Astrocyte of the cerebellum (primary cell): ENCODE measurements at regions not wholly inside any gene's neighbourhood (a gene's known extent, or its start where the extent isn't known, plus 50 kb on each side); places are given as distances from the start of the nearest gene placed in this dataset.

ENCODE experiments used
- DNase-seq: peaks from one replicate; pipeline ENCODE4 v3.0.0-alpha.2; 2011; ENCODE audit warnings: low read depth
- H3K4me3 ChIP-seq: 2 replicates; pipeline ENCODE4 v1.5.1; 2011; ENCODE audit warnings: mild to moderate bottlenecking, low read depth, low read length, moderate library complexity
- in situ Hi-C: cut with HindIII; loops from 2 replicates; pipeline ENCODE4 v1.10.0; 2017; ENCODE audit warnings: low sequenced_read_pairs
- TF ChIP-seq, protein P1 (sequence below): IDR thresholded peaks from 2 replicates; pipeline ENCODE4 v1.5.1; 2012; ENCODE audit warnings: low read length, low read depth, moderate library complexity, mild to moderate bottlenecking; ENCODE audit errors: missing control alignments

DNA sequence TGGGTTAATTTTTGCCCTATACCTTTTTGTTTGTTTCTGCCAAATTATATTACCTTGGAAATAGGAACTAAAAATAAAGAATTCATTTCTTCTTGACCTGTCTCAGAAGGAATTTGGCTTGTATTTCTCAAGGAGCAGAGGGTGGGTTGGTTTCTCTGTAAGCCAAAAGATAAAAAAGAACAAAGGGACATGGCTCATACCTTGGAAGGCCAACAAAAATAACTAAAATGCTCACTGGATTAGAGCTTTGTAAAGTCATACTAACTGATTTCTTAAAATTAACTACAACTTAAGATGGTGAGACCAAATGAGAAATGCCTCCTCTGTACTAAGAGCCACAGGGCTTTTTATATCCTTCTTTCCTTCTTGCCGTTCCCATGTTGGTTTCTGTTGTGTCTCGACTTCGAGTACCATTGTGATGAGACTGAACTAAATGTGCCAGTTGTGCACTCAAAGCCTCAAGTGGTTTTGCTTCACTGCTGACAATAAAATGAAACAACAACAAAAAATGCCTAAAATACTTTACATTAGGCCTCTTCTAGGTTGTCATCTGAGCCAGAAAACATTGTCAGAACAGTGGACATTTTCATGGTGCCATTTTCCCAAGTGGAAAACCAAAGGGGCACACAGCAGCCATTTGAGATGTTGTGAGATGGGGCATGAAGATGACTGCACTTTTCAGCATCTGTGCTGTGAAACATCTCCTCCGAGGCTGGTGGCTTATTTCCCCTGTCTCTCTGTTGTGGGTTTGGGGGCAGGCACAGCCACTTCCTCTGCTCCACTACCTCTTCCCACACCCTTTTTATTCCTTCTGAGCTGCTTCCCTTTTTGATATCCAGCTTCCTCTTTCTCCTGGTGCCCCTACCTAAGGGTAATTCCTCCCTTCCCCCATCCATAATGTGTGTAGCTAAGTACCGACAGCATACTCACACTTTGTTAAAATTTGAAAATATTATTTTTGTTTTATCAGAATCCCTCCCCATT lies 51.8 kb upstream of the AGR3 start:
- no peak overlapping the region for H3K4me3 ChIP-seq
- TF ChIP-seq, protein P1, sequence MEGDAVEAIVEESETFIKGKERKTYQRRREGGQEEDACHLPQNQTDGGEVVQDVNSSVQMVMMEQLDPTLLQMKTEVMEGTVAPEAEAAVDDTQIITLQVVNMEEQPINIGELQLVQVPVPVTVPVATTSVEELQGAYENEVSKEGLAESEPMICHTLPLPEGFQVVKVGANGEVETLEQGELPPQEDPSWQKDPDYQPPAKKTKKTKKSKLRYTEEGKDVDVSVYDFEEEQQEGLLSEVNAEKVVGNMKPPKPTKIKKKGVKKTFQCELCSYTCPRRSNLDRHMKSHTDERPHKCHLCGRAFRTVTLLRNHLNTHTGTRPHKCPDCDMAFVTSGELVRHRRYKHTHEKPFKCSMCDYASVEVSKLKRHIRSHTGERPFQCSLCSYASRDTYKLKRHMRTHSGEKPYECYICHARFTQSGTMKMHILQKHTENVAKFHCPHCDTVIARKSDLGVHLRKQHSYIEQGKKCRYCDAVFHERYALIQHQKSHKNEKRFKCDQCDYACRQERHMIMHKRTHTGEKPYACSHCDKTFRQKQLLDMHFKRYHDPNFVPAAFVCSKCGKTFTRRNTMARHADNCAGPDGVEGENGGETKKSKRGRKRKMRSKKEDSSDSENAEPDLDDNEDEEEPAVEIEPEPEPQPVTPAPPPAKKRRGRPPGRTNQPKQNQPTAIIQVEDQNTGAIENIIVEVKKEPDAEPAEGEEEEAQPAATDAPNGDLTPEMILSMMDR = no peak
- in situ Hi-C loops = no loop called here
- DNase-seq = no peak

DNA sequence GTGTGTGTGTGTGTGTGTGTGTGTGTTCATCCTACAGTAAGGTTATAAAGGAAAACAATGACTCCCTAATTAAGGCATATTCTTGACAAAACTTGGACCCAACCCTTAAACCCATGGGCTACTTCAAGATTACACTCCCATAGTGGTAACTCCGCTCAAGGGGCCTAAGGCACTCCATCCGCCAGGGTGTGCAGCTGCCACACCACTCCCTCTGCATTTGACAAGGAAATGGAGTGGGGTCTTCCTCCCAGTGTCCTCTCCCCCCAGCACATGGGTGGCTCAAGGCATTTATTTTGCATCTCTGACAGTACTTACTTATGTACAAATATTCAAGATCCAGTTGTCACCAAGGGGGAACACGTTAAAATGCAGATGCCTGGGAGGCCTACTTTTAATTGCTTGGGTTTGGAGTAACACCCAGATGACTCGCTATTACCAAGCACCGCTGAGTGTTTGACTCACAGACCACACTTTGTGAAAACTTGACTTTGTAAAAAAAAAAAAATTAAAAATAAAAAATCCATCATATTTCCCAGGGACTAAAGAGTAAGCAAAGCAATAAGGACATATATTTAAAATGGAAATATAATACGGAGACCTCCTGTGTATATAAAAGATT lies 53.0 kb upstream of the AGR3 start:
- DNase-seq = no peak
- in situ Hi-C loops = no loop called here
- no peak overlapping the region for H3K4me3 ChIP-seq
- TF ChIP-seq, protein P1 = no peak

DNA sequence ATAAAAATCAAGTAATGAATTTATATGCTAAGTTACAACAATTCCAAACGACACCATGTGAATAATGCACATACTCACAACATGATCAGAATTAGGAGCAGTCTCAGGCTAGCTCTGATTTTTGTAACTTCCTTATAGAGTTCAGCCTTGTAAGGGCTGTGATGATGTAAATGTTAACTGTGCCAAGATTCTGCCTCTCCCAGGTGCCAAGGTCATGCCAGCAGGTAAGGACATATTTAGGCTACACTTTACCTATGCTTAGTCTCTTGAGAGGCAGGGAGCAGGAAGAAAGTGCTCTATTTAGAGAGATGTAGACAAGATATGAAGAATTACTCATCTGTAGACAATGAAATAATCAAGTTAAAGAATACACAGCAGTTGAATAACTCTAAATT lies 53.6 kb upstream of the AGR3 start:
- in situ Hi-C loops = no loop called here
- no peak for DNase-seq
- no peak overlapping the region for H3K4me3 ChIP-seq
- TF ChIP-seq, protein P1 = no peak

DNA sequence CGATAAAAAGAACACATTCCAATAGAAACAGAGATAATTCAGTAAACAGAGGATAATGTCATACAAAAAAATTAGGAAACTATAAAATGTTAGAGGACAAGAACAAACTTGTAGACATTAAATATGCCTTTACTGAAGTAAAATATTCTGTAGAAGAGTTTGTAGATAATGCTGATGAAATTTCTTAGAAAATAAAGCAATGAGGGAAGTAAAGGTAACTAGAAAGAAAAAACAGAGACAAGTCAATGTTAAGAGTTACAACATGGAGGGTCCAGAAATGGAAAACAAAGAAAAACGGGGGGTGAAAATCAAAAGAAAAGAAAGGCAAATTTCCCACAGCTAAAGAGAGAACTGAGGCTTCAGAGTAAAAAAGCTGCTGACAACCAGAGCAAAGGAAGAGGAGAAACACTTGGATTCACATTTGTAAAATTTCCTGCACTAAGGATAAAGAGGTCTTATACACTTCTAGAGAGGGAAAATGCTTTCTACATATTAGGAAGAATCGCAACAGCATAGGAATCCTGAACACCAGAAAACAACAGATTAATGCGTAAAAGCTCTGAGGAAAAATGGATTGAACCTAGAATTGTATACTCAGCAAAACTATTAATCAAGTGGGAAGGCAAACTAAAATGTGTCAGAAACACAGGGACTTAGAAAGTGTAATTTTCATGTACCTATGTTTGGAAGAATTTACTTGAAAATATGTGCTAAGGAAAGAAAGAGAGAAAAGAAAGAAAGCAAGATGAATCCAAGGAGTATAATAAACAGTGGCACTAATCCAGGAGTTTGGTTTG lies 55.0 kb upstream of the AGR3 start:
- H3K4me3 ChIP-seq = no peak overlapping the region
- TF ChIP-seq, protein P1 = no peak
- no peak for DNase-seq
- in situ Hi-C loops = no loop called here

DNA sequence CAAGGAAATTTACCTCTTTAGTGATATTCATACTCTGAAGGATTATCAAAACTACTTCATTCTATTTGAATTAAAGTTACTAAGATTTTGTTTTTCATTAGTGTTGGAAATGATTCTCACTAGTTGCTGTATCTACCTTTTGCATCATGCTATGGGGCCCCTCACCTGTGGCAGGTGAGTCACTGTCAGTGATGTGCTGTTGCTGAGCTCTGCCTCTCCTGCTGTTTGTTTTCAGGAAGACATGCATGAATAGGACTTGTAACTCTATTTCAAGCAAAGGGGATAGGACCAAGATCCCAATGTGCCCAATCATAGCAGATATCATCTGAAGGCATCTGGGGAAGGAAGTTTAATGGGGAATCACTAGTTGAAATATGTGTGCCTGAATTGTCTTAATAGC lies 57.4 kb upstream of the AGR3 start:
- TF ChIP-seq, protein P1 = no peak
- in situ Hi-C loops = no loop called here
- no peak overlapping the region for H3K4me3 ChIP-seq
- no peak for DNase-seq

DNA sequence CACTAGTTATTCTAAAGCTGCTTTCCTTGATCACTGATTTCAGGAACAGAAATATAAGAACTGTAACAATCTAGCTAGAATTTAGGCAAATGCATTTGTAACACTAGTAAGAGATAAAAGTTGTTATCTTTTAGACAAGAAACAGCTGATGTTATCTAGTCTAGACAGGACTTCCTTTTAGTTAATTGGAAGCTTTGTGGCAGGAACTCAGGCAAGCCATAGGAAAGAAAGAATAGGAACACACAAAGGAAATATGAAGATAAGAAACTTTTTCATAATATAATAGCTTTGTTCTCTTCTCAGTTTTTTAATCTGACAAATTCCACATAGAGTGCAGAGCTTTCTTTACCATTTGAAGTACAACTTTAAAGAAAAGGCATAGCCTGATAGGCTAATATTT lies 59.0 kb upstream of the AGR3 start:
- DNase-seq = no peak
- no peak overlapping the region for H3K4me3 ChIP-seq
- in situ Hi-C loops = no loop called here
- TF ChIP-seq, protein P1 = no peak
